Esophagus muscularis mucosa (tissue), 4 donors: ENCODE measurements at regions not wholly inside any gene's neighbourhood (a gene's known extent, or its start where the extent isn't known, plus 50 kb on each side); places are given as distances from the start of the nearest gene placed in this dataset.
A peak's percentile ranks its signal among the peaks of the same experiment; 100 is the strongest.

Source experiments
- DNase-seq: peaks from one replicate; pipeline ENCODE4 v3.0.0-alpha.2; 2017; ENCODE audit errors: extremely low spot score
- H3K27ac ChIP-seq, 4 donors: fragments of 200-600 bp; sonication (generic); replicated peaks in 1 of 4; 1 replicate in 3 of 4; 2 replicates in 1 of 4; pipeline ENCODE4 v1.5.1; 2016 to 2019; ENCODE audit warnings: mild to moderate bottlenecking in 1 of 4
- H3K27me3 ChIP-seq, 4 donors: fragments of 200-600 bp; sonication (generic); one replicate each; pipeline versions ENCODE4 v1.5.1 to v1.6.0; 2016 to 2019
- H3K36me3 ChIP-seq, 4 donors: fragments of 200-600 bp; sonication (generic); one replicate each; pipeline ENCODE4 v1.5.1; 2016 to 2019
- H3K4me1 ChIP-seq, 4 donors: fragments of 200-600 bp; sonication (generic); one replicate each; pipeline ENCODE4 v1.5.1; 2016 to 2019
- H3K4me3 ChIP-seq, 4 donors: fragments of 200-600 bp; sonication (generic); 1 replicate in 2 of 4; 2 replicates in 2 of 4; pipeline ENCODE4 v1.5.1; 2016 to 2019; ENCODE audit warnings: mild to moderate bottlenecking in 4 of 4, moderate library complexity in 1 of 4
- H3K9me3 ChIP-seq, 4 donors: fragments of 200-600 bp; sonication (generic); 1 replicate in 3 of 4; 2 replicates in 1 of 4; pipeline ENCODE4 v1.5.1; 2016 to 2019
- EP300 ChIP-seq: sonication (generic); formaldehyde crosslinking; IDR thresholded peaks from one replicate; pipeline ENCODE4 v1.6.1; 2017; ENCODE audit warnings: antibody characterized with exemption
- POLR2A ChIP-seq: fragments of 450-650 bp; IDR thresholded peaks from one replicate; pipeline ENCODE4 v1.6.1; 2017; ENCODE audit warnings: antibody characterized with exemption, moderate library complexity, mild to moderate bottlenecking, low read depth
- POLR2AphosphoS5 ChIP-seq, 2 donors: sonication (generic); formaldehyde crosslinking; IDR thresholded peaks; one replicate each; pipeline ENCODE4 v1.6.1; 2017; ENCODE audit warnings: antibody characterized with exemption in 2 of 2
- WGBS: methylation state at CpG from one replicate; pipeline ENCODE4 v1.1.5; 2018; 5-methylcytosine and 5-hydroxymethylcytosine counted together
- intact Hi-C: fragments of 100-400 bp; cut with DNase I; formaldehyde crosslinking; loops from one replicate; pipeline ENCODE4 v1.15.1; 2023
- TF ChIP-seq, protein P1 (sequence below), 3 experiments: fragments of 200-600 bp in 2 of 3; fragments of 450-650 bp in 1 of 3; sonication (generic) in 2 of 3; IDR thresholded peaks; one replicate each; pipeline ENCODE4 v1.5.1; 2017 to 2019; ENCODE audit warnings: antibody characterized with exemption in 3 of 3, mild to moderate bottlenecking in 2 of 3, moderate library complexity in 1 of 3

GRCh38 chr2:236968101-236968879 is 117.4 kb upstream of the COPS8 start:
- peaks cover 0 to 11% (median 3%) of the 10 kb centered on the region in 4 donors for H3K27me3 ChIP-seq
- 82% methylated on average over 8 of the region's 10 CpGs for WGBS
- H3K4me3 ChIP-seq: no peak overlapping the region
- intact Hi-C loops: no loop called here
- H3K36me3 ChIP-seq: no peaks in the 10 kb centered on the region
- H3K4me1 ChIP-seq: peaks cover 3 to 18% (median 11%) of the 10 kb centered on the region in 4 donors
- no peak for TF ChIP-seq POLR2AphosphoS5 (IDR thresholded peaks at IDR 0.05)
- no peak for TF ChIP-seq POLR2A
- no peak for TF ChIP-seq EP300
- TF ChIP-seq, protein P1, sequence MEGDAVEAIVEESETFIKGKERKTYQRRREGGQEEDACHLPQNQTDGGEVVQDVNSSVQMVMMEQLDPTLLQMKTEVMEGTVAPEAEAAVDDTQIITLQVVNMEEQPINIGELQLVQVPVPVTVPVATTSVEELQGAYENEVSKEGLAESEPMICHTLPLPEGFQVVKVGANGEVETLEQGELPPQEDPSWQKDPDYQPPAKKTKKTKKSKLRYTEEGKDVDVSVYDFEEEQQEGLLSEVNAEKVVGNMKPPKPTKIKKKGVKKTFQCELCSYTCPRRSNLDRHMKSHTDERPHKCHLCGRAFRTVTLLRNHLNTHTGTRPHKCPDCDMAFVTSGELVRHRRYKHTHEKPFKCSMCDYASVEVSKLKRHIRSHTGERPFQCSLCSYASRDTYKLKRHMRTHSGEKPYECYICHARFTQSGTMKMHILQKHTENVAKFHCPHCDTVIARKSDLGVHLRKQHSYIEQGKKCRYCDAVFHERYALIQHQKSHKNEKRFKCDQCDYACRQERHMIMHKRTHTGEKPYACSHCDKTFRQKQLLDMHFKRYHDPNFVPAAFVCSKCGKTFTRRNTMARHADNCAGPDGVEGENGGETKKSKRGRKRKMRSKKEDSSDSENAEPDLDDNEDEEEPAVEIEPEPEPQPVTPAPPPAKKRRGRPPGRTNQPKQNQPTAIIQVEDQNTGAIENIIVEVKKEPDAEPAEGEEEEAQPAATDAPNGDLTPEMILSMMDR (IDR thresholded peaks at IDR 0.05): no peak
- H3K9me3 ChIP-seq: no peaks in the 10 kb centered on the region
- H3K27ac ChIP-seq: peak overlapping the region in 1 of 4 donors; percentile 29
- no peak for DNase-seq

GRCh38 chr2:236968880-236969534 is 116.7 kb upstream of the COPS8 start:
- Histone ChIP-seq H3K27me3 (peaks cover 0 to 11% (median 3%) of the 10 kb centered on the region in 4 donors), H3K36me3 (no peaks in the 10 kb centered on the region), H3K9me3 (no peaks in the 10 kb centered on the region), H3K4me3 (no peak overlapping the region), H3K4me1 (peaks cover 3 to 18% (median 11%) of the 10 kb centered on the region in 4 donors), H3K27ac (peak overlapping the region in 1 of 4 donors; percentile 29)
- 79% methylated on average over 6 of the region's 10 CpGs for WGBS
- intact Hi-C loops: no loop called here
- no peak for DNase-seq
- TF ChIP-seq, protein P1 (IDR thresholded peaks at IDR 0.05): no peak
- no peak for TF ChIP-seq EP300
- TF ChIP-seq POLR2AphosphoS5 (IDR thresholded peaks at IDR 0.05): no peak
- no peak for TF ChIP-seq POLR2A

GRCh38 chr2:236969767-236970655 is 115.7 kb upstream of the COPS8 start:
- intact Hi-C loops: no loop called here
- 88% methylated on average over 17 of the region's 17 CpGs for WGBS

GRCh38 chr2:236970656-236971010 is 115.1 kb upstream of the COPS8 start:
- peaks cover 0 to 17% (median 3%) of the 10 kb centered on the region in 4 donors for H3K27me3 ChIP-seq
- intact Hi-C loops: no loop called here
- no peak overlapping the region for H3K4me3 ChIP-seq
- 97% methylated on average over 3 of the region's 3 CpGs for WGBS
- no peaks in the 10 kb centered on the region for H3K9me3 ChIP-seq
- no peaks in the 10 kb centered on the region for H3K36me3 ChIP-seq
- no peak for DNase-seq
- H3K4me1 ChIP-seq: peaks cover 3 to 18% (median 11%) of the 10 kb centered on the region in 4 donors
- TF ChIP-seq, protein P1 (IDR thresholded peaks at IDR 0.05): no peak
- no peak for TF ChIP-seq POLR2A
- TF ChIP-seq POLR2AphosphoS5 (IDR thresholded peaks at IDR 0.05): no peak
- no peak for TF ChIP-seq EP300
- peak overlapping the region; percentile 34 to 68 (median 49) for H3K27ac ChIP-seq

More at GRCh38 chr2:236969767-236970655, 115.7 kb upstream of the COPS8 start:
- H3K27ac ChIP-seq: peak overlapping the region in 1 of 4 donors; percentile 55
- H3K4me3 ChIP-seq: no peak overlapping the region
- TF ChIP-seq POLR2A (no peak), POLR2AphosphoS5 (IDR thresholded peaks at IDR 0.05) (no peak), EP300 (no peak)
- TF ChIP-seq, protein P1 (IDR thresholded peaks at IDR 0.05): no peak
- DNase-seq: no peak
- H3K36me3 ChIP-seq: no peaks in the 10 kb centered on the region
- H3K9me3 ChIP-seq: no peaks in the 10 kb centered on the region
- peaks cover 0 to 11% (median 3%) of the 10 kb centered on the region in 4 donors for H3K27me3 ChIP-seq
- H3K4me1 ChIP-seq: peaks cover 3 to 18% (median 11%) of the 10 kb centered on the region in 4 donors
